ENCODE measurements at regions not wholly inside any gene's neighbourhood (a gene's known extent, or its start where the extent isn't known, plus 50 kb on each side); places are given as distances from the start of the nearest gene placed in this dataset.

GRCh38 chrX:150036181-150036580 lies 97.9 kb upstream of the EOLA2 start:
- no peak for TF ChIP-seq CTCF (IDR thresholded peaks at IDR 0.05)
- no peak for TF ChIP-seq POLR2A (IDR thresholded peaks at IDR 0.05)
